ENCODE measurements at regions not wholly inside any gene's neighbourhood (a gene's known extent, or its start where the extent isn't known, plus 50 kb on each side); places are given as distances from the start of the nearest gene placed in this dataset.
A peak's percentile ranks its signal among the peaks of the same experiment; 100 is the strongest.
"Not testable (repeated sequence)": the region's sequence is repeated elsewhere in the genome, so short reads cannot be mapped to it uniquely, and the experiment has no call there.

DNA sequence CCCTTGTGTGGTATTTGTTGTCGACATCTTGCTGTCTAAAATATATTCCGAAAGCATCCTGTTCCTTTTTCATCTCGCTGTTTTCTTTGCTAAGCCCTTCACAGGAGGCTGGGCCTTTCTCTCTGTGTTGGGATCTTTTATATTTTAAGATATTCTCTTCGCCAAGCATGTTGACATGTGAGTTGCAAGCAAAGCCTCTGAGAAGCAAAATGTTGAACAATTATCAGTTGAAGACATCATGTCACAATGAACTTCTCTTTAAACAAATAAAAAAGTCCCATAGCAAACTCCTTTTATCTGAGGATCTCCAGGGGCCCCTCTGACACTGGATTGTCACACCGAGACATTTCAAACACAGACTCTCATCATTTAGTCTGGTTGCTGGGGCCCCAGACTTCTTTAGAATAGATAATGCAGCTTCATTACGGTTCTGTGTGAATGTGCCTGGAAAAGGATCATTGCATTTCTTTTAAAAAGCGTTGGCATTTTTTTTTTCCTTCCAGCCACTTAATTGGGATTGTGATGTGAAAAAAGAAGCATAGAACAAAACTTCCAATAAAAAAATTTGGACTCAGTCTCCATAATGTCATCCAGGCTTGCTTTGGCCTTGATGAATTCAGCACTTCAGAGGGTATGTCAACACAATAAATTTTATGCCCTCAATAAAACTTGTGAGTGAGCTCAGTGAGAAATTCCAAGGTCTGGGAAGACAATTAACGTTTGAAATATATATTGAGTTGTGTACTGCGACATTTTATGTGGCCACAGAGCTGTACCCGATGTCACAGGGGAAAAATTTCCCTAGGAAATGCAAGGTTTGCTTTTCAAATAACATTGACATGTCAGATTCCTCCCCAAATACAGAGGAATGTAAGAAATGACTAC lies 496.8 kb downstream of the XYLT1 start:
- POLR2A ChIA-PET = no interaction called here
- H3K27me3 Mint-ChIP-seq = no peaks in the 10 kb centered on the region
- no peak overlapping the region for H3K4me3 Mint-ChIP-seq
- H3K4me1 ChIP-seq (ENCODE audit: control insufficient read depth in 1 of 2, extremely low read depth in 1 of 2, insufficient read depth in 2 of 2, low read length in 2 of 2) = no peaks in the 10 kb centered on the region
- no peaks in the 10 kb centered on the region for H3K27me3 ChIP-seq (replicated peaks in 1 of 2; ENCODE audit: control insufficient read depth in 2 of 2, extremely low read depth in 1 of 2, insufficient read depth in 2 of 2, low read length in 1 of 2)
- no peak overlapping the region for H3K4me3 ChIP-seq (ENCODE audit: control insufficient read depth in 1 of 2, extremely low read depth in 1 of 2, low read length in 1 of 2)
- CTCF ChIA-PET = no interaction called here
- H3K36me3 Mint-ChIP-seq = no peaks in the 10 kb centered on the region
- no peaks in the 10 kb centered on the region for H3K4me1 Mint-ChIP-seq
- no peaks in the 10 kb centered on the region for H3K9me3 ChIP-seq
- ATAC-seq (replicated peaks in 1 of 4) (no peak), DNase-seq (no peak)
- H3K27ac Mint-ChIP-seq = no peak overlapping the region
- WGBS (ENCODE audit: insufficient coverage) = 92% methylated on average over 2 of the region's 10 CpGs
- no peaks in the 10 kb centered on the region for H3K36me3 ChIP-seq (ENCODE audit: control insufficient read depth in 2 of 2, extremely low read depth in 1 of 2, insufficient read depth in 1 of 2, low read length in 1 of 2)
- H3K27ac ChIP-seq (ENCODE audit: low read length) = no peak overlapping the region
- H3K9me3 Mint-ChIP-seq = no peaks in the 10 kb centered on the region

DNA sequence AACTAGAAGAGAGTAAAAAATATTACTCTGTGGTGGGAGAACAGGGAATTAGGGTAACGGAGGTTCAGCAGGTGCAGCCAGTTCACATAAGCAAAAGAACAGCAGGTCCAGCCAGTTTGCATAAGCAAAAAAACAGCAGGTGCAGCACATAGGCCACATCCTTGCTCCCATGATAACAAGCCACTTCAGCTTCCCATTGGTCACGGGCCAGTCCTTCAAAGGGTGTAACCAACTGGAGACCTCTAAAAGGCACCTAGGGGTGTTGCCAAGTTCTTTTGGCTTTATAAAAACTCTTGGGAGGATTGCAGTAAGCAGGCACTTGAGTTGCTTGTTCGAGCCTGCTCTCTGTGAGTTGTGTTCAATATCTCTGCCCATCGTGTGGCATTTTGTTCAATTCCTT lies 488.1 kb downstream of the XYLT1 start:
- peaks cover 0 to 5% (median 4%) of the 10 kb centered on the region in 3 donors for H3K9me3 Mint-ChIP-seq
- CTCF ChIA-PET = no interaction called here
- no peaks in the 10 kb centered on the region for H3K9me3 ChIP-seq
- no peaks in the 10 kb centered on the region for H3K36me3 Mint-ChIP-seq
- no peaks in the 10 kb centered on the region for H3K4me1 ChIP-seq (ENCODE audit: control insufficient read depth in 1 of 2, extremely low read depth in 1 of 2, insufficient read depth in 2 of 2, low read length in 2 of 2)
- H3K27ac Mint-ChIP-seq = no peak overlapping the region
- no peak overlapping the region for H3K27ac ChIP-seq (ENCODE audit: low read length)
- POLR2A ChIA-PET = no interaction called here
- peaks cover 0 to 14% (median 11%) of the 10 kb centered on the region in 3 donors for H3K4me1 Mint-ChIP-seq
- no peak overlapping the region for H3K4me3 ChIP-seq (ENCODE audit: control insufficient read depth in 1 of 2, extremely low read depth in 1 of 2, low read length in 1 of 2)
- no peak overlapping the region for H3K4me3 Mint-ChIP-seq
- 83% methylated on average over 2 of the region's 4 CpGs for WGBS (ENCODE audit: insufficient coverage)
- H3K27me3 ChIP-seq (replicated peaks in 1 of 2; ENCODE audit: control insufficient read depth in 2 of 2, extremely low read depth in 1 of 2, insufficient read depth in 2 of 2, low read length in 1 of 2) = no peaks in the 10 kb centered on the region
- ATAC-seq (replicated peaks in 1 of 4) = no peak
- no peaks in the 10 kb centered on the region for H3K36me3 ChIP-seq (ENCODE audit: control insufficient read depth in 2 of 2, extremely low read depth in 1 of 2, insufficient read depth in 1 of 2, low read length in 1 of 2)
- DNase-seq = no peak
- H3K27me3 Mint-ChIP-seq = no peaks in the 10 kb centered on the region

DNA sequence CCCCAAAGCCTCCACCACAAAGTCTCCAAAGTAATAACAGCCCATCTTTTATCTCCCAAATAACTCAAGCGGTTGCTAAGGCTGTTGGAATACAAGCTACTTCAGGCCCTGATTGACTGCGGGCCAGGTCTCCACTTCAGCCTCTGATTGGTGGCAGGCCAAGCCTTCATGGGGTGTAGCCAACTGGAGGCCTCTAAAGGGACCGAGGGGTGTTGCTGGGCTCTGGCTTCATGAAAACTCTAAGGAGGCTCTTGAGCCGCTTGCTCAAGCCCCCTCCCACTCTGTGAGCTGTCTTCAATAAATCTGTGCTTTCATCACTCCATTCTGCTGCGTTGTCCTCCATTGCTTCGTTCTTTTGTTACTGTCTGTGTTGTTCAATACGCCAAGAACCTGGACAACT lies 487.2 kb downstream of the XYLT1 start:
- Mint-ChIP-seq H3K9me3 (peaks cover 0 to 5% (median 4%) of the 10 kb centered on the region in 3 donors), H3K27me3 (no peaks in the 10 kb centered on the region), H3K27ac (no peak overlapping the region), H3K4me1 (peaks cover 0 to 14% (median 11%) of the 10 kb centered on the region in 3 donors), H3K4me3 (no peak overlapping the region), H3K36me3 (no peaks in the 10 kb centered on the region)
- ChIA-PET POLR2A (no interaction called here), CTCF (no interaction called here)
- Histone ChIP-seq H3K9me3 (no peaks in the 10 kb centered on the region), H3K4me3 (ENCODE audit: control insufficient read depth in 1 of 2, extremely low read depth in 1 of 2, low read length in 1 of 2) (no peak overlapping the region), H3K4me1 (ENCODE audit: control insufficient read depth in 1 of 2, extremely low read depth in 1 of 2, insufficient read depth in 2 of 2, low read length in 2 of 2) (no peaks in the 10 kb centered on the region), H3K27me3 (replicated peaks in 1 of 2; ENCODE audit: control insufficient read depth in 2 of 2, extremely low read depth in 1 of 2, insufficient read depth in 2 of 2, low read length in 1 of 2) (no peaks in the 10 kb centered on the region), H3K27ac (ENCODE audit: low read length) (no peak overlapping the region), H3K36me3 (ENCODE audit: control insufficient read depth in 2 of 2, extremely low read depth in 1 of 2, insufficient read depth in 1 of 2, low read length in 1 of 2) (no peaks in the 10 kb centered on the region)
- no peak for ATAC-seq (replicated peaks in 1 of 4)
- no peak for DNase-seq
- WGBS (ENCODE audit: insufficient coverage) = 96% methylated on average over 7 of the region's 7 CpGs

DNA sequence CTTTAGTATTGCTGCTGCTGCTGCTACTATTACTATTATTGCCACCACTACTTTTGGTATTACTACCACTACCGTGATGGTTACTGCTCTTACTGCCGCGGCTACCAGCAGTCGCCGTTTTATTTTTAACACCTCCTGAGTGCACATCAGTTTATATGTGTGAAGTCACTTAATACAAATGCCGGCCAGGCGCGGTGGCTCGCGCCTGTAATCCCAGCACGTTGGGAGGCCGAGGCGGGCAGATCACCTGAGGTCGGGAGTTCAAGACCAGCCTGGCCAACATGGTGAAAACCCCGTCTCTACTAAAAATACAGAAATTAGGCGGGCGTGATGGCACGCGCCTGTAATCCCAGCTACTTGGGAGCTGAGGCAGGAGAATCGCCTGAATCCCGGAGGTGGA lies 486.7 kb downstream of the XYLT1 start:
- POLR2A ChIA-PET = not testable (repeated sequence)

DNA sequence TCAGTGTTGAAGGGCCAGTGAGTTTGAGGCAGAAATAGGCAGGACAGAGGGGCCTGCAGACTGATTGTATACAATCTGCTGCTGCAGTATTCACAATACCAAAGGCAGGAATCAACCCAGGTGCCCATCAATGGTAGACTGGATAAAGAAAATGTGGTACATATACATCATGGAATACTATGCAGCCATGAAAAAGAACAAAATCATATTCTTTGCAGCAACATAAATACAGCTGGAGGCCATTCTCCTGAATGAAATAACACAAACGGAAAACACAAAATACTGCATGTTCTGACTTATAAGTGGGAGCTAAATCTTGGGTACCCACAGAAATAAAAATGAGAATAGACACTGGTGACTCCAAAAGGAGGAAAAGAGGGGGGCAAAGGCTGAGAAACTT lies 485.1 kb downstream of the XYLT1 start:
- H3K4me3 Mint-ChIP-seq = no peak overlapping the region
- Histone ChIP-seq H3K27me3 (replicated peaks in 1 of 2; ENCODE audit: control insufficient read depth in 2 of 2, extremely low read depth in 1 of 2, insufficient read depth in 2 of 2, low read length in 1 of 2) (no peaks in the 10 kb centered on the region), H3K9me3 (no peaks in the 10 kb centered on the region), H3K4me1 (ENCODE audit: control insufficient read depth in 1 of 2, extremely low read depth in 1 of 2, insufficient read depth in 2 of 2, low read length in 2 of 2) (no peaks in the 10 kb centered on the region), H3K4me3 (ENCODE audit: control insufficient read depth in 1 of 2, extremely low read depth in 1 of 2, low read length in 1 of 2) (no peak overlapping the region), H3K27ac (ENCODE audit: low read length) (peak overlapping the region; percentile 67), H3K36me3 (ENCODE audit: control insufficient read depth in 2 of 2, extremely low read depth in 1 of 2, insufficient read depth in 1 of 2, low read length in 1 of 2) (no peaks in the 10 kb centered on the region)
- H3K4me1 Mint-ChIP-seq = peaks cover 0 to 12% (median 11%) of the 10 kb centered on the region in 3 donors
- H3K36me3 Mint-ChIP-seq = no peaks in the 10 kb centered on the region
- WGBS (ENCODE audit: insufficient coverage) = no CpG with 5 or more reads among the region's 1 CpG
- peaks cover 0 to 5% (median 4%) of the 10 kb centered on the region in 3 donors for H3K9me3 Mint-ChIP-seq
- H3K27ac Mint-ChIP-seq = peak overlapping the region; percentile 8 to 77
- ChIA-PET POLR2A (no interaction called here), CTCF (no interaction called here)
- no peak for ATAC-seq (replicated peaks in 1 of 4)
- H3K27me3 Mint-ChIP-seq = no peaks in the 10 kb centered on the region
- DNase-seq = no peak

More for the DNA sequence above, 486.7 kb downstream of the XYLT1 start:
- H3K4me1 ChIP-seq (ENCODE audit: control insufficient read depth in 1 of 2, extremely low read depth in 1 of 2, insufficient read depth in 2 of 2, low read length in 2 of 2); H3K4me3 ChIP-seq (ENCODE audit: control insufficient read depth in 1 of 2, extremely low read depth in 1 of 2, low read length in 1 of 2); H3K27me3 Mint-ChIP-seq; H3K4me3 Mint-ChIP-seq; ATAC-seq (replicated peaks in 1 of 4); H3K27me3 ChIP-seq (replicated peaks in 1 of 2; ENCODE audit: control insufficient read depth in 2 of 2, extremely low read depth in 1 of 2, insufficient read depth in 2 of 2, low read length in 1 of 2); H3K9me3 ChIP-seq; DNase-seq; H3K27ac Mint-ChIP-seq; H3K36me3 Mint-ChIP-seq; H3K36me3 ChIP-seq (ENCODE audit: control insufficient read depth in 2 of 2, extremely low read depth in 1 of 2, insufficient read depth in 1 of 2, low read length in 1 of 2); H3K9me3 Mint-ChIP-seq; CTCF ChIA-PET: not testable (repeated sequence)
- peaks cover 0 to 14% (median 11%) of the 10 kb centered on the region in 3 donors for H3K4me1 Mint-ChIP-seq
- WGBS (ENCODE audit: insufficient coverage) = 92% methylated on average over 15 of the region's 21 CpGs
- H3K27ac ChIP-seq (ENCODE audit: low read length) = peak overlapping the region; percentile 67

DNA sequence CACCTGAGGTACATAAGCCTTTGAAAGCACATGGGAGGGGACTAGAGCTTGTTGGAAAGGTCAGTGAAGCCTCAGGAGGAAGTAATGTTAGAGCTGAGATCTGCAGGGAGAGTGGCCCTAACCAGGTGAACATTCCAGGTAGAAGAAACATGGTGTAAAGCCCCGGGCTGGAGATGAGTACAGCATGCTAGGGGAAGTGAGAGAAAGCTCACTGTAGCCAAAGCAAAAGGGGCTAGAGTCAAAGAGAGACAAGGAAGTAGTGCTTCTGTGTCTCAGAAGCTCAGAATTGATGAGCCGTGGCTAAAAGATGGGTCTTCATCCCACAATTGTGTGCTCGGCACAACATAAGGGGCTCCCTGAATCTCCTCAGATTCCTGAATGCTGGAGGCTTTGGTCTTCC lies 481.8 kb downstream of the XYLT1 start:
- no peaks in the 10 kb centered on the region for H3K27me3 ChIP-seq (replicated peaks in 1 of 2; ENCODE audit: control insufficient read depth in 2 of 2, extremely low read depth in 1 of 2, insufficient read depth in 2 of 2, low read length in 1 of 2)
- no peaks in the 10 kb centered on the region for H3K27me3 Mint-ChIP-seq
- DNase-seq (no peak), ATAC-seq (replicated peaks in 1 of 4) (no peak)
- no peak overlapping the region for H3K27ac Mint-ChIP-seq
- peaks cover 7 to 10% of the 10 kb centered on the region in 2 experiments for H3K4me1 ChIP-seq (ENCODE audit: control insufficient read depth in 1 of 2, extremely low read depth in 1 of 2, insufficient read depth in 2 of 2, low read length in 2 of 2)
- ChIA-PET POLR2A (no interaction called here), CTCF (no interaction called here)
- H3K4me3 ChIP-seq (ENCODE audit: control insufficient read depth in 1 of 2, extremely low read depth in 1 of 2, low read length in 1 of 2) = no peak overlapping the region
- no peak overlapping the region for H3K4me3 Mint-ChIP-seq
- peaks cover 14 to 29% (median 28%) of the 10 kb centered on the region in 3 donors for H3K4me1 Mint-ChIP-seq
- no peaks in the 10 kb centered on the region for H3K36me3 ChIP-seq (ENCODE audit: control insufficient read depth in 2 of 2, extremely low read depth in 1 of 2, insufficient read depth in 1 of 2, low read length in 1 of 2)
- peaks cover 0 to 4% (median under 1%) of the 10 kb centered on the region in 3 donors for H3K9me3 Mint-ChIP-seq
- H3K9me3 ChIP-seq = no peaks in the 10 kb centered on the region
- no peaks in the 10 kb centered on the region for H3K36me3 Mint-ChIP-seq
- 89% methylated on average over 3 of the region's 3 CpGs for WGBS (ENCODE audit: insufficient coverage)
- no peak overlapping the region for H3K27ac ChIP-seq (ENCODE audit: low read length)
